ENCODE measurements at regions not wholly inside any gene's neighbourhood (a gene's known extent, or its start where the extent isn't known, plus 50 kb on each side); places are given as distances from the start of the nearest gene placed in this dataset.

DNA sequence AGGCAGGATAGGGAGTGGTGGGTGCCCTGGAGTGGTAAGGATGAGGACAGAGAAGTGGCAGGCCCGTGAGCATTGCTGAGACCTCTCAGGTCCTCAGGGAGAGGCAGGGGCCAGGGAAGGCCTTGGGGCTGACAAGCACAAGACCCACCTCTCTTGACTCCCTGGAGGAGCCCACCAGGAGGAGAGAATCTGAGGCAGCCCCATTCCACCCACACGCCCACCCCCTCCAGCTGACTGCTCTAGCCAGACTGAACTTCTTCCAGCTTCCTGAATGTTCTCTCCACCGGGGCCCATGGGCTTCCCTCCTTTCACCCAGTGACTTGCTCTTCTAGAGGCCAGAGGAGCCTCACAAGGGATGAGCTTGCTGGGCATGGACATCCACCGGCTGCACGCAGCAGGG lies 1403.0 kb downstream of the BRD1 start:
- ATAC-seq = no peak

DNA sequence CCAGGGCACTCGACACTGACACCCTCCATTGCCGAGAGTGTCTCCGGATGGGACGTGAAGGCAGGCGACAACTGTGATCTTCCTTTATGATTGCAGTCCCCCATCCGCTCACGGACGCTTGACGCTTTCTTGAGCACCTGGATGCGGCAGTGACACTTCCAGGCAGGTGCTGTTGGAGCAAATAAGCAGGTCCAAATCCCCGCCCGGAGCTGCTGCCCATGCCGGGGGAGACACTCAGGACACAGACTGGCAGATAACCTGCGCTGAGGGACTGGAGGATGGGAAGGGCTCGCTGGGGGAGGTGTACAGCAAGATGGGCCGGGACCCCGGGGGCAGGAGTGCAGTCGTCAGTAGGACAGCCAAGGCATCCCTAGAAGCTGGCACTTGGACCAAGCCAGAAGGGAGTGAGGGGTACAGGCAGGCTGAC lies 1403.5 kb downstream of the BRD1 start:
- no peak for ATAC-seq
- TF ChIP-seq ESRRG (CRISPR knock-in tag; IDR thresholded peaks at IDR 0.05) (no peak), BACH2 (CRISPR knock-in tag; IDR thresholded peaks at IDR 0.05; ENCODE audit: borderline replicate concordance) (no peak), ZNF565 (CRISPR knock-in tag; conservative IDR thresholded peaks at IDR 0.05; ENCODE audit: low read depth) (no peak), ZNF70 (CRISPR knock-in tag; IDR thresholded peaks at IDR 0.05) (no peak), GLIS3 (CRISPR knock-in tag; IDR thresholded peaks at IDR 0.05) (no peak), ISL1 (CRISPR knock-in tag; IDR thresholded peaks at IDR 0.05) (no peak), CSDC2 (CRISPR knock-in tag; IDR thresholded peaks at IDR 0.05) (no peak), TCF4 (CRISPR knock-in tag; IDR thresholded peaks at IDR 0.05; ENCODE audit: borderline replicate concordance) (no peak), PPARA (CRISPR knock-in tag; IDR thresholded peaks at IDR 0.05; ENCODE audit: borderline replicate concordance) (no peak), ARNTL (CRISPR knock-in tag; IDR thresholded peaks at IDR 0.05; ENCODE audit: borderline replicate concordance, low read depth) (no peak), SNAI2 (CRISPR knock-in tag; IDR thresholded peaks at IDR 0.05) (no peak), ZNF8 (CRISPR knock-in tag; IDR thresholded peaks at IDR 0.05) (no peak), ZC3H10 (CRISPR knock-in tag; IDR thresholded peaks at IDR 0.05) (no peak)
- TF ChIP-seq, protein P1, sequence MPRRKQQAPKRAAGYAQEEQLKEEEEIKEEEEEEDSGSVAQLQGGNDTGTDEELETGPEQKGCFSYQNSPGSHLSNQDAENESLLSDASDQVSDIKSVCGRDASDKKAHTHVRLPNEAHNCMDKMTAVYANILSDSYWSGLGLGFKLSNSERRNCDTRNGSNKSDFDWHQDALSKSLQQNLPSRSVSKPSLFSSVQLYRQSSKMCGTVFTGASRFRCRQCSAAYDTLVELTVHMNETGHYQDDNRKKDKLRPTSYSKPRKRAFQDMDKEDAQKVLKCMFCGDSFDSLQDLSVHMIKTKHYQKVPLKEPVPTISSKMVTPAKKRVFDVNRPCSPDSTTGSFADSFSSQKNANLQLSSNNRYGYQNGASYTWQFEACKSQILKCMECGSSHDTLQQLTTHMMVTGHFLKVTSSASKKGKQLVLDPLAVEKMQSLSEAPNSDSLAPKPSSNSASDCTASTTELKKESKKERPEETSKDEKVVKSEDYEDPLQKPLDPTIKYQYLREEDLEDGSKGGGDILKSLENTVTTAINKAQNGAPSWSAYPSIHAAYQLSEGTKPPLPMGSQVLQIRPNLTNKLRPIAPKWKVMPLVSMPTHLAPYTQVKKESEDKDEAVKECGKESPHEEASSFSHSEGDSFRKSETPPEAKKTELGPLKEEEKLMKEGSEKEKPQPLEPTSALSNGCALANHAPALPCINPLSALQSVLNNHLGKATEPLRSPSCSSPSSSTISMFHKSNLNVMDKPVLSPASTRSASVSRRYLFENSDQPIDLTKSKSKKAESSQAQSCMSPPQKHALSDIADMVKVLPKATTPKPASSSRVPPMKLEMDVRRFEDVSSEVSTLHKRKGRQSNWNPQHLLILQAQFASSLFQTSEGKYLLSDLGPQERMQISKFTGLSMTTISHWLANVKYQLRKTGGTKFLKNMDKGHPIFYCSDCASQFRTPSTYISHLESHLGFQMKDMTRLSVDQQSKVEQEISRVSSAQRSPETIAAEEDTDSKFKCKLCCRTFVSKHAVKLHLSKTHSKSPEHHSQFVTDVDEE (CRISPR knock-in tag; IDR thresholded peaks at IDR 0.05) = no peak
- TF ChIP-seq, protein P2, sequence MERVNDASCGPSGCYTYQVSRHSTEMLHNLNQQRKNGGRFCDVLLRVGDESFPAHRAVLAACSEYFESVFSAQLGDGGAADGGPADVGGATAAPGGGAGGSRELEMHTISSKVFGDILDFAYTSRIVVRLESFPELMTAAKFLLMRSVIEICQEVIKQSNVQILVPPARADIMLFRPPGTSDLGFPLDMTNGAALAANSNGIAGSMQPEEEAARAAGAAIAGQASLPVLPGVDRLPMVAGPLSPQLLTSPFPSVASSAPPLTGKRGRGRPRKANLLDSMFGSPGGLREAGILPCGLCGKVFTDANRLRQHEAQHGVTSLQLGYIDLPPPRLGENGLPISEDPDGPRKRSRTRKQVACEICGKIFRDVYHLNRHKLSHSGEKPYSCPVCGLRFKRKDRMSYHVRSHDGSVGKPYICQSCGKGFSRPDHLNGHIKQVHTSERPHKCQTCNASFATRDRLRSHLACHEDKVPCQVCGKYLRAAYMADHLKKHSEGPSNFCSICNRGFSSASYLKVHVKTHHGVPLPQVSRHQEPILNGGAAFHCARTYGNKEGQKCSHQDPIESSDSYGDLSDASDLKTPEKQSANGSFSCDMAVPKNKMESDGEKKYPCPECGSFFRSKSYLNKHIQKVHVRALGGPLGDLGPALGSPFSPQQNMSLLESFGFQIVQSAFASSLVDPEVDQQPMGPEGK (CRISPR knock-in tag; IDR thresholded peaks at IDR 0.05; ENCODE audit: borderline replicate concordance) = no peak
- TF ChIP-seq, protein P3, sequence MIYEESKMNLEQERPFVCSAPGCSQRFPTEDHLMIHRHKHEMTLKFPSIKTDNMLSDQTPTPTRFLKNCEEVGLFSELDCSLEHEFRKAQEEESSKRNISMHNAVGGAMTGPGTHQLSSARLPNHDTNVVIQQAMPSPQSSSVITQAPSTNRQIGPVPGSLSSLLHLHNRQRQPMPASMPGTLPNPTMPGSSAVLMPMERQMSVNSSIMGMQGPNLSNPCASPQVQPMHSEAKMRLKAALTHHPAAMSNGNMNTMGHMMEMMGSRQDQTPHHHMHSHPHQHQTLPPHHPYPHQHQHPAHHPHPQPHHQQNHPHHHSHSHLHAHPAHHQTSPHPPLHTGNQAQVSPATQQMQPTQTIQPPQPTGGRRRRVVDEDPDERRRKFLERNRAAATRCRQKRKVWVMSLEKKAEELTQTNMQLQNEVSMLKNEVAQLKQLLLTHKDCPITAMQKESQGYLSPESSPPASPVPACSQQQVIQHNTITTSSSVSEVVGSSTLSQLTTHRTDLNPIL (CRISPR knock-in tag; IDR thresholded peaks at IDR 0.05; ENCODE audit: low read depth) = no peak

More for the DNA sequence above, 1403.0 kb downstream of the BRD1 start:
- no peak for TF ChIP-seq CSDC2 (CRISPR knock-in tag; IDR thresholded peaks at IDR 0.05)
- TF ChIP-seq, protein P4, sequence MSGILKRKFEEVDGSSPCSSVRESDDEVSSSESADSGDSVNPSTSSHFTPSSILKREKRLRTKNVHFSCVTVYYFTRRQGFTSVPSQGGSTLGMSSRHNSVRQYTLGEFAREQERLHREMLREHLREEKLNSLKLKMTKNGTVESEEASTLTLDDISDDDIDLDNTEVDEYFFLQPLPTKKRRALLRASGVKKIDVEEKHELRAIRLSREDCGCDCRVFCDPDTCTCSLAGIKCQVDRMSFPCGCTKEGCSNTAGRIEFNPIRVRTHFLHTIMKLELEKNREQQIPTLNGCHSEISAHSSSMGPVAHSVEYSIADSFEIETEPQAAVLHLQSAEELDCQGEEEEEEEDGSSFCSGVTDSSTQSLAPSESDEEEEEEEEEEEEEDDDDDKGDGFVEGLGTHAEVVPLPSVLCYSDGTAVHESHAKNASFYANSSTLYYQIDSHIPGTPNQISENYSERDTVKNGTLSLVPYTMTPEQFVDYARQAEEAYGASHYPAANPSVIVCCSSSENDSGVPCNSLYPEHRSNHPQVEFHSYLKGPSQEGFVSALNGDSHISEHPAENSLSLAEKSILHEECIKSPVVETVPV (CRISPR knock-in tag; IDR thresholded peaks at IDR 0.05) = no peak
- TF ChIP-seq ESRRG (CRISPR knock-in tag; IDR thresholded peaks at IDR 0.05) = no peak
- TF ChIP-seq ZNF70 (CRISPR knock-in tag; IDR thresholded peaks at IDR 0.05) = no peak
- TF ChIP-seq, protein P1 (CRISPR knock-in tag; IDR thresholded peaks at IDR 0.05) = no peak
- TF ChIP-seq OSR1 (CRISPR knock-in tag; IDR thresholded peaks at IDR 0.05) = no peak
- no peak for TF ChIP-seq ISL1 (CRISPR knock-in tag; IDR thresholded peaks at IDR 0.05)
- TF ChIP-seq TOX (CRISPR knock-in tag; IDR thresholded peaks at IDR 0.05; ENCODE audit: borderline replicate concordance) = no peak
- TF ChIP-seq, protein P5, sequence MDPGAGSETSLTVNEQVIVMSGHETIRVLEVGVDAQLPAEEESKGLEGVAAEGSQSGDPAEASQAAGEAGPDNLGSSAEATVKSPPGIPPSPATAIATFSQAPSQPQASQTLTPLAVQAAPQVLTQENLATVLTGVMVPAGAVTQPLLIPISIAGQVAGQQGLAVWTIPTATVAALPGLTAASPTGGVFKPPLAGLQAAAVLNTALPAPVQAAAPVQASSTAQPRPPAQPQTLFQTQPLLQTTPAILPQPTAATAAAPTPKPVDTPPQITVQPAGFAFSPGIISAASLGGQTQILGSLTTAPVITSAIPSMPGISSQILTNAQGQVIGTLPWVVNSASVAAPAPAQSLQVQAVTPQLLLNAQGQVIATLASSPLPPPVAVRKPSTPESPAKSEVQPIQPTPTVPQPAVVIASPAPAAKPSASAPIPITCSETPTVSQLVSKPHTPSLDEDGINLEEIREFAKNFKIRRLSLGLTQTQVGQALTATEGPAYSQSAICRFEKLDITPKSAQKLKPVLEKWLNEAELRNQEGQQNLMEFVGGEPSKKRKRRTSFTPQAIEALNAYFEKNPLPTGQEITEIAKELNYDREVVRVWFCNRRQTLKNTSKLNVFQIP (CRISPR knock-in tag; IDR thresholded peaks at IDR 0.05; ENCODE audit: borderline replicate concordance, low read depth) = no peak
- no peak for TF ChIP-seq ZFP3 (CRISPR knock-in tag; IDR thresholded peaks at IDR 0.05)
- no peak for TF ChIP-seq PPARA (CRISPR knock-in tag; IDR thresholded peaks at IDR 0.05; ENCODE audit: borderline replicate concordance)

Data from SK-N-SH treated with all-trans-retinoic acid at 6 μM for 48 hours (cell line).